ENCODE measurements at regions not wholly inside any gene's neighbourhood (a gene's known extent, or its start where the extent isn't known, plus 50 kb on each side); places are given as distances from the start of the nearest gene placed in this dataset.

DNA sequence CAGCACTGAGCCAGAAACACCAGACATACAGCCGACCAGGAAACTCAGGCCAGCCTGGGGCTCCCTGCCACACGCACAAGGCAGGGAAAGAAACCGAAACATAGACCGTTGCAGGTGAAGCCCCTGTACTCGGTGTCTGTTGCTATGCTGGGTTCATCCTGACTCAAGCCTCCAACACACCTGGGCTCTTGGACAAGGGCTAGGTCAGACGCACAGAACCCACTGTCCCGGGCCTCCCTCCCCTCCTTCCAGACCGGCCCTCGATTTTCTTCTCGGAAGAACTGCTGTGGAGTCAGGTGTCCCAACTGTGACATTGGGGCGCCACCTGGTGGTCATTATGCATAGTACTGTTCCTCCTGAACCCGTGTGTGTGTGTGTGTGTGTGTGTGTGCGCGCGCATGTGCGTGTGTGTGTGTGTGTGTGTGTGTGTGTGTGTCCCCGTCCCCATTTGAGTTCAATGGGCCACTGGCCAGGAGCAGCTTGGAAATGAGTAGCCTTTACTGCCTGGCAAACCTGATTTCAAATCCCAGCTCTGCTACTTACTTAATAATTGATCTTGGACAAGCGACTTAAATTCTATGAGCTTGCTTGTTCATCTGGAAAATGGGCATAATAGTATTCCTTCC, 55.4 kb upstream of the GLI2 start:
- DNase-seq (ENCODE audit: extremely low read depth in 1 of 11, low read depth in 9 of 11, low spot score in 4 of 11): peak; percentile 66 to 88 (median 80)

DNA sequence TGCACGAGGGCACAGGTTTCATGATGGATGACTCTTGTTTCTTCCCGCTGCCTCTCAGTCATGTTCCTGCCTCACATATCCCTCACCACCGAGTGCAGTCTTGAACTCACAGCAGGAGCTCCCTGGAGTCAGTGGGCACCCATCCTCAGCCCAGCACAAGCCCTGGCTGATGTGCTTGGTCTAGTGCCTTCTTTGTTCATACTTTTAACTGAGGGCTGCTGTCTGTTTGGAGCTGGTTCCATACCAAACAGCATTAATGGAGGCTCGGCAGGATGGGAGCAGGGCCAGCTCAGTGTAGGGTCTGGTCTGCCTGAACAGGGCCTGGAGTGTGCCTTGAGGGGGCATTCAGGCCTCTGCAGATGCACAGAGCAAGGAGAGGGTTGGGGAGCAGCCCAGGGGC, 54.5 kb upstream of the GLI2 start:
- no peak for DNase-seq (ENCODE audit: extremely low read depth in 1 of 11, low read depth in 9 of 11, low spot score in 4 of 11)

DNA sequence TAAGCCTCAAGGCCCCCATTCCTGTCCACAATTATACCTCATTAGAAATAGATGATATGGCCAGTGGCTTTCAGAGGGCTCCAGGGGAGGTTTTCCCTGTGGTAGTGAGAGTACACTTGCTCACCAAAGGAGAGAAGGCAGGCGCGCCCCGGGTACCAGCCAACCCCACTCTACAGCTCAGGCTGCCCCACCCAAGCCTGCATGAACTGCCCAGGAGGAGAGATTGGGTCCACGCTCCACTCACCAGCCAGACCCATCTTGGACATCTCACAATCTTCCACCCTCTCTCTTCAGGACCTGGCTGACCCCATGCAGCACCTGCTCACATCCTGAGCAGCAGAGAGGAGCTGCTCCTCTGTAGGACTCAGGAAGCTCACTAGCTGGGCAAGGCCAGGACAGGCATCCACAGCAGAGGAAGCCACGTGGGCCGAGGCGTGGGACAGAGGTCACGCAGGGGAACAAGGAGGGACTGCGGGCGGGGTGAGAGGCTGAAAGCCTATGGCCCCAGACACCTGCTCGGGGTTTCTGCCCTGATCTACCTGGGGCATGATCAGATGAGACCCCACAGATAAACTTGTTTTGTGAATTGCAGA, 53.9 kb upstream of the GLI2 start:
- no peak for DNase-seq (ENCODE audit: extremely low read depth in 1 of 11, low read depth in 9 of 11, low spot score in 4 of 11)

DNA sequence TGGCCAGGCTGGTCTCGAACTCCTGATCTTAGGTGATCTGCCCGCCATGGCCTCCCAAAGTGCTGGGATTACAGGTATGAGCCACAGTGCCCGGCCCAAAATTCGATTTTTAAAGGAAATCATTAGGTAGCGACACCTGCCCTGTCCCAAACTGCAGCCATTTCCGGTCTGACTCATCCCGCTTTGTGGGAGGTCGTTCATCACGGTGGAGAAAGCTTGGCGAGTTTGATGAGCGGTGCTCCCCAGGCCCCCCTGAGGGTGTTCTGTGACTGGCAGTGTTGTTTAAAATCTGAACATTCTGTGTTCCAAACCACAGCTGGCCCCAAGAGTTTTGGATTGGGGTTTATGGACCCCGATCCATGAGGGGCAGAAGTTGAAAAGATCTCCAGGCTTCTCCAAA, 53.0 kb upstream of the GLI2 start:
- no peak for DNase-seq (ENCODE audit: extremely low read depth in 1 of 11, low read depth in 9 of 11, low spot score in 4 of 11)

DNA sequence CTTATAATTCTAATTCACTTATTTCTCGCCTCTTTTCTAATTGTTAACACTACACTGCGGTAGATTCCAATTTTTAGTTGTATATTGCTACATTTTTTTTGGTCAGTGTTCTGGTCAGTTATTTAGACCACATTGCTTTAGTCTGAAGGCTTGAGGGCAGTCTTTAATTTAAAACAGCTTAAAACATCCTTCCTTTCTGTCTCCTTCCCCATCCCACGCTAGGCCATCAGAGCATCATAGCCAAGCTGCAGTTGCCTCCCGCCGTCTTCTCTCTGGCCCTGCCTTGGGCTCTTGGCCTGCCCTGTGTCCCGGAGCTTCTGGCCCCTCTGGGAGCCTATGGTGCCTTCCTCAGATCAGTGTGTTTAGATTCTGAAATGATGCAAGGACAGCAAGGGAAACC, 52.6 kb upstream of the GLI2 start:
- DNase-seq (ENCODE audit: extremely low read depth in 1 of 11, low read depth in 9 of 11, low spot score in 4 of 11): no peak

DNA sequence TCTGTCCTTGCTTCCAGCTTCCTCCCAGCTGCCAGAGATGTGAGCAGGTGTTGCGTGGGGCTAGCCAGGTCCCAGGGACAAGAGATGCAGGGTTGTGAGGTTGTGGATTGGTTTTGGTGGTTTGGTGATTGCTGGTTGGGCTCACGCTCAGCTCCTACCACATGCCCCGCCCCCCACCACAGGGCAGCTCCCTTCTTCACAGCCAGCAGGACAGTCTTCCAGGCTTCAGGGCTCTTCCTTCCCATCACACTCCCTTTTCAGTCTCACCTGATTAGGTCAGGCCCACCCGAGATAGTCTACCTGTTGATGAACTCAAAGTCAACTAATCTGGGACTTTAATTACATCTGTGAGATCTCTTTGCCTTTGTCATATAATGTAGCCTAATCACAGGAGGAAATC, 52.0 kb upstream of the GLI2 start:
- no peak for DNase-seq (ENCODE audit: extremely low read depth in 1 of 11, low read depth in 9 of 11, low spot score in 4 of 11)

DNA sequence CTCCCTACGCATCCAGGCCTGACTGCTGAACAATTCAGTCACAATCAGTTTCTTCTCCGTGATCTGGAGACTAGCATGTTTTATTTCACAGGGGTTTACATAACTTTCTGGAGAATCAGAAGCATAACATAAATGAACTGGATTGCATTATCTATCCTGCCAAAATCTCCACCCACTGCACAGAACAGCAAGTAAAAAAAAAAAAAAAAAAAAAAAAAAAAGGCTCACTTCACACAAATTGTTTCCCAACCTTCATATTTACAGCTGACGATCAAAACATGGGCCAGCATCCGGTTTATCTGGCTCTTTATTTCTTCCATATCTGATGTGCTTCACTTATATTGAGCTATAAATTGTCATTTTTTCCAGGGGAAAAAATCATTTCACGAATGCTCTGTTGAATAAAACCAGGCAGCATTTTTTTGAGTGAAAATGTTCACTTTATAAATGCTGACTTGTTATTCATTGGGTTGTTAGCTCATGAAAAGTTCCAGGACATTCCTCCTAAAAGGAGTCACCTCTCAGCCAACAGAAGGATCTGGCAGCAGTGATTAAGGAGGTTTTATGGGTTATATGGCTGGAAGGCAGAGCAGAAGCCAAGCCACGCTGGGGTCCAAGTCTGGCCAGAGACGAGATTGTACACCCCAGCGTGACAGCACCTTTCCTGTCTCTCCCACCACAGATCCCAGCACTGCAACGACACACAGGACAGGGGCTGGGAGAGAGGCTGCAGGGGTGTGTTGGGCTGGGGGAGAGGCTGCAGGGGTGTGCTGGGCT, 51.2 kb upstream of the GLI2 start:
- DNase-seq (ENCODE audit: extremely low read depth in 1 of 11, low read depth in 9 of 11, low spot score in 4 of 11): no peak

DNA sequence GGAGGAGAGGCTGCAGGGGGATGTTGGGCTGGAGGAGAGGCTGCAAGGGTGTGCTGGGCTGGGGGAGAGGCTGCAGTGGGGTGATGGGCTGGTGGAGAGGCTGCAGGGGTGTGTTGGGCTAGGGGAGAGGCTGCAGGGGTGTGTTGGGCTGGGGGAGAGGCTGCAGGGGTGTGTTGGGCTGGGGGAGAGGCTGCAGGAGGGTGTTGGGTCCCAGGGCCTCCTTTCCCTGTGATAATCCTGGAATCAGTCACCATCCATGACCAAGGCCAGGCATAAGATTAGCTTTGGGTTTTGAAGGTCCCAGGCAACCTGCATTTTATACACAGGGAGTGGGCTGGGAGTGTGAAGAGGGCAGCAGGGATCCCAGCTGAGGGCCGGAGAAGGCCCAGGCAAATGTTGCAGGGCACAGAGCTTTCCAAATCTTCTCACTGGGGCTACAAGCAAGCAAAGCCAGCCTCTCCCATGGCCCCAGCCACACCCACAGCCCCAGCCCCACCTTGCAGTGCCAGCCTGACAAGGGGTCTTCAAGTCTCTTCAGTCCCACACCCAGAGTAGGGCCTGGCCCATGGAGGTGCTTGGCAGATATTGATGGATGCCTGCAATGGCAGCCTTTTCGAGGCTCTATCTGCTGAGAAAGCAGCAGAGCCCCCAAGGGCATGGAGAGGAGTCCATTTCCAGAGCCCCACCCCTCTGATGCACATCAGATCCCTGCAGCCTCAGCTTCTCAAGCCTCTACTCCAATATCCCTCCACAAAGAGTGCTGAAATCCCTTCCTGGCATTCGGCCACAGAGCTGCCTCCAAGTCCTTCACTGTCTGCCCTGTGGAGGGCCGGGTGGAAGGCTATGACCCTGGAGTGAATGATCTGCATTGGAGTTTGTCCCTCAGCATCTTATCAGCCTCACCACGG, 50.3 kb upstream of the GLI2 start:
- no peak for DNase-seq (ENCODE audit: extremely low read depth in 1 of 11, low read depth in 9 of 11, low spot score in 4 of 11)
